ENCODE measurements at regions not wholly inside any gene's neighbourhood (a gene's known extent, or its start where the extent isn't known, plus 50 kb on each side); places are given as distances from the start of the nearest gene placed in this dataset.

- no peak overlapping the region for H3K4me3 ChIP-seq
- 87 to 91% (median 91%) methylated on average over 4 of the region's 4 CpGs for WGBS, 4 donors
- no peaks in the 10 kb centered on the region for H3K27me3 ChIP-seq
- TF ChIP-seq CTCF (IDR thresholded peaks at IDR 0.05) (no peak), POLR2A (IDR thresholded peaks at IDR 0.05) (no peak)
- no peaks in the 10 kb centered on the region for H3K36me3 ChIP-seq
- peaks cover 0 to 37% (median 23%) of the 10 kb centered on the region in 12 donors for H3K4me1 ChIP-seq
- no peak for DNase-seq
- ATAC-seq: no peak
- intact Hi-C loops (cut with DNase I): no loop called here
- H3K27ac ChIP-seq: peak overlapping the region; percentile 10 to 75 (median 54)
- no peaks in the 10 kb centered on the region for H3K9me3 ChIP-seq
Measured at GRCh38 chr2:203649176-203649814, 57.1 kb upstream of the CD28 start.

- ATAC-seq (peak; percentile 71 to 86 (median 80)), DNase-seq (peak in 1 of 5 donors; percentile 23)
- Histone ChIP-seq H3K27ac (peak overlapping the region in 11 of 12 donors; percentile 30 to 75 (median 56)), H3K9me3 (no peaks in the 10 kb centered on the region), H3K27me3 (no peaks in the 10 kb centered on the region), H3K4me1 (peaks cover 0 to 37% (median 23%) of the 10 kb centered on the region in 12 donors), H3K4me3 (no peak overlapping the region), H3K36me3 (no peaks in the 10 kb centered on the region)
- no peak for TF ChIP-seq POLR2A (IDR thresholded peaks at IDR 0.05)
- peak in 10 of 12 donors; percentile 22 to 59 (median 38) for TF ChIP-seq CTCF (IDR thresholded peaks at IDR 0.05)
- intact Hi-C loops (cut with DNase I): loop anchor here in 9 of 10 donors (2.0 to 10.0 kb wide), 6 partner anchors 116 to 254 kb away; partner anchors contain the start of gene RAPH1 (in 1 of the 9)
- WGBS, 4 donors: 44 to 53% (median 50%) methylated on average over 4 of the region's 4 CpGs
Measured at GRCh38 chr2:203650860-203651613, 55.4 kb upstream of the CD28 start.

- Histone ChIP-seq H3K27ac (peak overlapping the region in 1 of 12 donors; percentile 75), H3K36me3 (no peaks in the 10 kb centered on the region), H3K4me3 (no peak overlapping the region), H3K4me1 (peaks cover 0 to 41% (median 25%) of the 10 kb centered on the region in 12 donors), H3K27me3 (no peaks in the 10 kb centered on the region), H3K9me3 (no peaks in the 10 kb centered on the region)
- no peak for DNase-seq
- no peak for ATAC-seq
- no peak for TF ChIP-seq POLR2A (IDR thresholded peaks at IDR 0.05)
- TF ChIP-seq CTCF (IDR thresholded peaks at IDR 0.05): peak in 1 of 12 donors; percentile 13
- WGBS, 4 donors: 30 to 70% (median 60%) methylated on average over 1 of the region's 1 CpG
- intact Hi-C loops (cut with DNase I): loop anchor here in 9 of 10 donors (2.0 to 10.0 kb wide), 6 partner anchors 117 to 253 kb away; partner anchors contain the start of gene RAPH1 (in 1 of the 9)
Measured at GRCh38 chr2:203651621-203652020, 54.8 kb upstream of the CD28 start.

- Histone ChIP-seq H3K27ac (no peak overlapping the region), H3K4me3 (no peak overlapping the region), H3K9me3 (no peaks in the 10 kb centered on the region), H3K27me3 (no peaks in the 10 kb centered on the region), H3K36me3 (no peaks in the 10 kb centered on the region), H3K4me1 (peaks cover 0 to 57% (median 15%) of the 10 kb centered on the region in 12 donors)
- TF ChIP-seq POLR2A (IDR thresholded peaks at IDR 0.05): no peak
- no peak for TF ChIP-seq CTCF (IDR thresholded peaks at IDR 0.05)
- WGBS, 4 donors: 86 to 96% (median 91%) methylated on average over 3 of the region's 3 CpGs
- ATAC-seq (no peak), DNase-seq (no peak)
- intact Hi-C loops (cut with DNase I): loop anchor here in 9 of 10 donors (5.0 to 10.0 kb wide), 6 partner anchors 120 to 250 kb away; partner anchors contain the start of gene RAPH1 (in 1 of the 9)
Measured at GRCh38 chr2:203654826-203655225, 51.6 kb upstream of the CD28 start.
